Tibial nerve (tissue), 4 donors: ENCODE measurements at regions not wholly inside any gene's neighbourhood (a gene's known extent, or its start where the extent isn't known, plus 50 kb on each side); places are given as distances from the start of the nearest gene placed in this dataset.

Experiments used
- DNase-seq, 2 donors: peaks; one replicate each; pipeline ENCODE4 v3.0.0-alpha.2; 2019; ENCODE audit warnings: low spot score in 2 of 2
- H3K27ac ChIP-seq, 4 donors: fragments of 200-600 bp; sonication (generic) in 3 of 4; one replicate each; pipeline ENCODE4 v1.5.1; 2017 to 2019; ENCODE audit warnings: mild to moderate bottlenecking in 1 of 4
- H3K27me3 ChIP-seq, 2 donors: fragments of 200-600 bp; sonication (generic) in 1 of 2; one replicate each; pipeline versions ENCODE4 v1.5.1 to v1.6.0; 2017 to 2019
- H3K36me3 ChIP-seq, 3 donors: fragments of 200-600 bp; sonication (generic); one replicate each; pipeline ENCODE4 v1.5.1; 2018 to 2019
- H3K4me1 ChIP-seq, 4 donors: fragments of 200-600 bp; sonication (generic) in 3 of 4; one replicate each; pipeline ENCODE4 v1.5.1; 2017 to 2019
- H3K4me3 ChIP-seq, 4 donors: fragments of 200-600 bp; sonication (generic) in 3 of 4; one replicate each; pipeline ENCODE4 v1.5.1; 2017 to 2019; ENCODE audit warnings: mild to moderate bottlenecking in 1 of 4, moderate library complexity in 1 of 4
- H3K9me3 ChIP-seq, 4 donors: fragments of 200-600 bp; sonication (generic) in 3 of 4; one replicate each; pipeline ENCODE4 v1.5.1; 2017 to 2019
- CTCF ChIP-seq, 5 experiments: fragments of 200-600 bp in 3 of 5; fragments of 450-650 bp in 2 of 5; sonication (generic) in 3 of 5; IDR thresholded peaks; one replicate each; pipeline ENCODE4 v1.5.1; 2016 to 2019; ENCODE audit warnings: antibody characterized with exemption in 5 of 5, mild to moderate bottlenecking in 3 of 5, moderate library complexity in 2 of 5
- EP300 ChIP-seq, 2 donors: sonication (generic); formaldehyde crosslinking; IDR thresholded peaks; one replicate each; pipeline ENCODE4 v1.6.1; 2017; ENCODE audit warnings: antibody characterized with exemption in 2 of 2, mild to moderate bottlenecking in 1 of 2
- POLR2A ChIP-seq, 2 donors: fragments of 450-650 bp; IDR thresholded peaks; one replicate each; pipeline ENCODE4 v1.6.1; 2017; ENCODE audit warnings: antibody characterized with exemption in 2 of 2, mild to moderate bottlenecking in 2 of 2, moderate library complexity in 2 of 2
- WGBS, 2 donors: methylation state at CpG; one replicate each; pipeline ENCODE4 v1.1.5; 2018; 5-methylcytosine and 5-hydroxymethylcytosine counted together

GRCh38 chr3:166177130-166177529, 339.9 kb upstream of the BCHE start:
- Histone ChIP-seq H3K36me3 (no peaks in the 10 kb centered on the region), H3K27ac (no peak overlapping the region), H3K9me3 (no peaks in the 10 kb centered on the region), H3K4me3 (no peak overlapping the region), H3K4me1 (no peaks in the 10 kb centered on the region), H3K27me3 (no peaks in the 10 kb centered on the region)
- WGBS, 2 donors: 86 to 89% methylated on average over 1 of the region's 1 CpG
- DNase-seq: no peak
- no peak for TF ChIP-seq EP300 (IDR thresholded peaks at IDR 0.05)
- no peak for TF ChIP-seq POLR2A (IDR thresholded peaks at IDR 0.05)
- no peak for TF ChIP-seq CTCF (IDR thresholded peaks at IDR 0.05)

- no peaks in the 10 kb centered on the region for H3K27me3 ChIP-seq
- 90 to 93% methylated on average over 3 of the region's 3 CpGs for WGBS, 2 donors
- no peaks in the 10 kb centered on the region for H3K4me1 ChIP-seq
- H3K9me3 ChIP-seq: no peaks in the 10 kb centered on the region
- H3K36me3 ChIP-seq: no peaks in the 10 kb centered on the region
- TF ChIP-seq POLR2A (IDR thresholded peaks at IDR 0.05) (no peak), EP300 (IDR thresholded peaks at IDR 0.05) (no peak), CTCF (IDR thresholded peaks at IDR 0.05) (no peak)
- H3K4me3 ChIP-seq: no peak overlapping the region
- DNase-seq: no peak
- H3K27ac ChIP-seq: no peak overlapping the region
Measured at GRCh38 chr3:166171695-166172094, 334.5 kb upstream of the BCHE start.

- Histone ChIP-seq H3K27me3 (no peaks in the 10 kb centered on the region), H3K4me3 (no peak overlapping the region), H3K9me3 (no peaks in the 10 kb centered on the region), H3K36me3 (no peaks in the 10 kb centered on the region), H3K4me1 (no peaks in the 10 kb centered on the region), H3K27ac (no peak overlapping the region)
- WGBS, 2 donors: 84 to 90% methylated on average over 1 of the region's 1 CpG
- no peak for DNase-seq
- TF ChIP-seq POLR2A (IDR thresholded peaks at IDR 0.05): no peak
- no peak for TF ChIP-seq CTCF (IDR thresholded peaks at IDR 0.05)
- TF ChIP-seq EP300 (IDR thresholded peaks at IDR 0.05): no peak
Measured at GRCh38 chr3:166169681-166170080, 332.5 kb upstream of the BCHE start.

GRCh38 chr3:166127969-166128368, 290.7 kb upstream of the BCHE start:
- no peak overlapping the region for H3K4me3 ChIP-seq
- WGBS, 2 donors: 76 to 88% methylated on average over 1 of the region's 1 CpG
- peaks cover 0 to 4% (median 0%) of the 10 kb centered on the region in 4 donors for H3K9me3 ChIP-seq
- no peak overlapping the region for H3K27ac ChIP-seq
- TF ChIP-seq CTCF (IDR thresholded peaks at IDR 0.05) (no peak), EP300 (IDR thresholded peaks at IDR 0.05) (no peak), POLR2A (IDR thresholded peaks at IDR 0.05) (no peak)
- no peaks in the 10 kb centered on the region for H3K4me1 ChIP-seq
- DNase-seq: no peak
- H3K27me3 ChIP-seq: no peaks in the 10 kb centered on the region
- no peaks in the 10 kb centered on the region for H3K36me3 ChIP-seq

- no peaks in the 10 kb centered on the region for H3K27me3 ChIP-seq
- H3K4me1 ChIP-seq: no peaks in the 10 kb centered on the region
- H3K36me3 ChIP-seq: no peaks in the 10 kb centered on the region
- no peak for DNase-seq
- H3K4me3 ChIP-seq: no peak overlapping the region
- WGBS, 2 donors: 65 to 82% methylated on average over 2 of the region's 2 CpGs
- no peaks in the 10 kb centered on the region for H3K9me3 ChIP-seq
- no peak for TF ChIP-seq POLR2A (IDR thresholded peaks at IDR 0.05)
- TF ChIP-seq EP300 (IDR thresholded peaks at IDR 0.05): no peak
- TF ChIP-seq CTCF (IDR thresholded peaks at IDR 0.05): no peak
- no peak overlapping the region for H3K27ac ChIP-seq
Measured at GRCh38 chr3:166125179-166125578, 288.0 kb upstream of the BCHE start.
